ENCODE measurements at regions not wholly inside any gene's neighbourhood (a gene's known extent, or its start where the extent isn't known, plus 50 kb on each side); places are given as distances from the start of the nearest gene placed in this dataset.

GRCh38 chr13:79862515-79862914, 381.6 kb downstream of the NDFIP2 start:
- Histone ChIP-seq H3K4me1 (no peaks in the 10 kb centered on the region), H3K27ac (replicated peaks in 1 of 4) (no peak overlapping the region), H3K27me3 (no peaks in the 10 kb centered on the region), H3K36me3 (no peaks in the 10 kb centered on the region), H3K4me3 (no peak overlapping the region), H3K9me3 (no peaks in the 10 kb centered on the region)
- TF ChIP-seq CTCF (IDR thresholded peaks at IDR 0.05) (no peak), POLR2A (IDR thresholded peaks at IDR 0.05; ENCODE audit: low read depth) (no peak), POLR2AphosphoS5 (IDR thresholded peaks at IDR 0.05) (no peak), EP300 (IDR thresholded peaks at IDR 0.05) (no peak)
- 84% methylated on average over 2 of the region's 2 CpGs for WGBS
- intact Hi-C loops (cut with DNase I) = no loop called here
- no peak for DNase-seq (ENCODE audit: extremely low spot score)

GRCh38 chr13:79861731-79862130, 380.8 kb downstream of the NDFIP2 start:
- no peaks in the 10 kb centered on the region for H3K4me1 ChIP-seq
- no peaks in the 10 kb centered on the region for H3K9me3 ChIP-seq
- H3K36me3 ChIP-seq = no peaks in the 10 kb centered on the region
- TF ChIP-seq EP300 (IDR thresholded peaks at IDR 0.05) (no peak), POLR2AphosphoS5 (IDR thresholded peaks at IDR 0.05) (no peak), CTCF (IDR thresholded peaks at IDR 0.05) (no peak), POLR2A (IDR thresholded peaks at IDR 0.05; ENCODE audit: low read depth) (no peak)
- H3K4me3 ChIP-seq = no peak overlapping the region
- H3K27me3 ChIP-seq = no peaks in the 10 kb centered on the region
- intact Hi-C loops (cut with DNase I) = no loop called here
- H3K27ac ChIP-seq (replicated peaks in 1 of 4) = no peak overlapping the region
- WGBS = 82% methylated on average over 7 of the region's 7 CpGs
- DNase-seq (ENCODE audit: extremely low spot score) = no peak

- intact Hi-C loops (cut with DNase I) = no loop called here
- no peak for DNase-seq (ENCODE audit: extremely low spot score)
- Histone ChIP-seq H3K4me1 (no peaks in the 10 kb centered on the region), H3K4me3 (no peak overlapping the region), H3K36me3 (no peaks in the 10 kb centered on the region), H3K9me3 (no peaks in the 10 kb centered on the region), H3K27me3 (no peaks in the 10 kb centered on the region), H3K27ac (replicated peaks in 1 of 4) (no peak overlapping the region)
- TF ChIP-seq EP300 (IDR thresholded peaks at IDR 0.05) = no peak
- no peak for TF ChIP-seq POLR2A (IDR thresholded peaks at IDR 0.05; ENCODE audit: low read depth)
- no peak for TF ChIP-seq POLR2AphosphoS5 (IDR thresholded peaks at IDR 0.05)
- TF ChIP-seq CTCF (IDR thresholded peaks at IDR 0.05) = no peak
- WGBS = 97% methylated on average over 3 of the region's 3 CpGs
These were observed 379.8 kb downstream of the NDFIP2 start for GRCh38 chr13:79860791-79861190.

- Histone ChIP-seq H3K4me1 (no peaks in the 10 kb centered on the region), H3K4me3 (no peak overlapping the region), H3K36me3 (no peaks in the 10 kb centered on the region), H3K27ac (replicated peaks in 1 of 4) (no peak overlapping the region), H3K27me3 (no peaks in the 10 kb centered on the region), H3K9me3 (no peaks in the 10 kb centered on the region)
- 97% methylated on average over 3 of the region's 3 CpGs for WGBS
- intact Hi-C loops (cut with DNase I) = no loop called here
- TF ChIP-seq EP300 (IDR thresholded peaks at IDR 0.05) = no peak
- TF ChIP-seq CTCF (IDR thresholded peaks at IDR 0.05) = no peak
- TF ChIP-seq POLR2AphosphoS5 (IDR thresholded peaks at IDR 0.05) = no peak
- DNase-seq (ENCODE audit: extremely low spot score) = no peak
These were observed 378.8 kb downstream of the NDFIP2 start for GRCh38 chr13:79859756-79860155.

- H3K27ac ChIP-seq (replicated peaks in 1 of 4) = no peak overlapping the region
- no peak overlapping the region for H3K4me3 ChIP-seq
- no peaks in the 10 kb centered on the region for H3K9me3 ChIP-seq
- no peaks in the 10 kb centered on the region for H3K4me1 ChIP-seq
- DNase-seq (ENCODE audit: extremely low spot score) = no peak
- 61% methylated on average over 1 of the region's 1 CpG for WGBS
- intact Hi-C loops (cut with DNase I) = no loop called here
- no peak for TF ChIP-seq POLR2A (IDR thresholded peaks at IDR 0.05; ENCODE audit: low read depth)
- TF ChIP-seq EP300 (IDR thresholded peaks at IDR 0.05) = no peak
- TF ChIP-seq CTCF (IDR thresholded peaks at IDR 0.05) = no peak
- no peak for TF ChIP-seq POLR2AphosphoS5 (IDR thresholded peaks at IDR 0.05)
- H3K36me3 ChIP-seq = no peaks in the 10 kb centered on the region
- H3K27me3 ChIP-seq = no peaks in the 10 kb centered on the region
These were observed 372.3 kb downstream of the NDFIP2 start for GRCh38 chr13:79853251-79853650.

Measured in esophagus muscularis mucosa (tissue), 4 donors.